ENCODE measurements at regions not wholly inside any gene's neighbourhood (a gene's known extent, or its start where the extent isn't known, plus 50 kb on each side); places are given as distances from the start of the nearest gene placed in this dataset.

GRCh38 chr17:33377837-33378595, 84.9 kb upstream of the ASIC2 start:
- 82% methylated on average over 3 of the region's 3 CpGs for WGBS
- no peaks in the 10 kb centered on the region for H3K36me3 ChIP-seq (ENCODE audit: insufficient read depth, low read length)
- H3K27me3 ChIP-seq (ENCODE audit: insufficient read depth, low read length) = no peaks in the 10 kb centered on the region
- no peak overlapping the region for H3K4me3 ChIP-seq (ENCODE audit: low read length)
- H3K4me1 ChIP-seq (ENCODE audit: insufficient read depth, low read length) = peaks cover 11% of the 10 kb centered on the region
- no peaks in the 10 kb centered on the region for H3K9me3 ChIP-seq (ENCODE audit: insufficient read depth, low read depth, low read length)
- no peak overlapping the region for H3K27ac ChIP-seq (ENCODE audit: low read depth, low read length)
- H3K9ac ChIP-seq (ENCODE audit: low read depth, low read length) = no peak overlapping the region

GRCh38 chr17:33381201-33381600, 88.1 kb upstream of the ASIC2 start:
- H3K36me3 ChIP-seq (ENCODE audit: insufficient read depth, low read length) = no peaks in the 10 kb centered on the region
- no peaks in the 10 kb centered on the region for H3K9me3 ChIP-seq (ENCODE audit: insufficient read depth, low read depth, low read length)
- no peaks in the 10 kb centered on the region for H3K27me3 ChIP-seq (ENCODE audit: insufficient read depth, low read length)
- H3K9ac ChIP-seq (ENCODE audit: low read depth, low read length) = no peak overlapping the region
- H3K4me1 ChIP-seq (ENCODE audit: insufficient read depth, low read length) = peaks cover 11% of the 10 kb centered on the region
- no peak overlapping the region for H3K4me3 ChIP-seq (ENCODE audit: low read length)
- no peak overlapping the region for H3K27ac ChIP-seq (ENCODE audit: low read depth, low read length)
- 52% methylated on average over 6 of the region's 6 CpGs for WGBS

- 89% methylated on average over 3 of the region's 3 CpGs for WGBS
- H3K4me1 ChIP-seq (ENCODE audit: insufficient read depth, low read length) = peaks cover 14% of the 10 kb centered on the region
- no peak overlapping the region for H3K9ac ChIP-seq (ENCODE audit: low read depth, low read length)
Measured at GRCh38 chr17:33383488-33384023, 90.5 kb upstream of the ASIC2 start.

GRCh38 chr17:33385133-33385532, 92.0 kb upstream of the ASIC2 start:
- WGBS = 82% methylated on average over 4 of the region's 4 CpGs
- no peaks in the 10 kb centered on the region for H3K27me3 ChIP-seq (ENCODE audit: insufficient read depth, low read length)
- no peaks in the 10 kb centered on the region for H3K9me3 ChIP-seq (ENCODE audit: insufficient read depth, low read depth, low read length)
- H3K36me3 ChIP-seq (ENCODE audit: insufficient read depth, low read length) = no peaks in the 10 kb centered on the region
- H3K9ac ChIP-seq (ENCODE audit: low read depth, low read length) = no peak overlapping the region
- no peak overlapping the region for H3K27ac ChIP-seq (ENCODE audit: low read depth, low read length)
- no peak overlapping the region for H3K4me3 ChIP-seq (ENCODE audit: low read length)
- H3K4me1 ChIP-seq (ENCODE audit: insufficient read depth, low read length) = peaks cover 14% of the 10 kb centered on the region

More at GRCh38 chr17:33383488-33384023, 90.5 kb upstream of the ASIC2 start:
- H3K36me3 ChIP-seq (ENCODE audit: insufficient read depth, low read length) = no peaks in the 10 kb centered on the region
- H3K4me3 ChIP-seq (ENCODE audit: low read length) = no peak overlapping the region
- no peak overlapping the region for H3K27ac ChIP-seq (ENCODE audit: low read depth, low read length)
- no peaks in the 10 kb centered on the region for H3K27me3 ChIP-seq (ENCODE audit: insufficient read depth, low read length)
- no peaks in the 10 kb centered on the region for H3K9me3 ChIP-seq (ENCODE audit: insufficient read depth, low read depth, low read length)

- peaks cover 8% of the 10 kb centered on the region for H3K4me1 ChIP-seq (ENCODE audit: insufficient read depth, low read length)
- H3K36me3 ChIP-seq (ENCODE audit: insufficient read depth, low read length) = no peaks in the 10 kb centered on the region
- 93% methylated on average over 3 of the region's 3 CpGs for WGBS
- no peak overlapping the region for H3K27ac ChIP-seq (ENCODE audit: low read depth, low read length)
- H3K4me3 ChIP-seq (ENCODE audit: low read length) = no peak overlapping the region
- H3K27me3 ChIP-seq (ENCODE audit: insufficient read depth, low read length) = no peaks in the 10 kb centered on the region
- no peaks in the 10 kb centered on the region for H3K9me3 ChIP-seq (ENCODE audit: insufficient read depth, low read depth, low read length)
- no peak overlapping the region for H3K9ac ChIP-seq (ENCODE audit: low read depth, low read length)
Measured at GRCh38 chr17:33385713-33386112, 92.6 kb upstream of the ASIC2 start.

- Histone ChIP-seq H3K9me3 (ENCODE audit: insufficient read depth, low read depth, low read length) (no peaks in the 10 kb centered on the region), H3K4me3 (ENCODE audit: low read length) (no peak overlapping the region), H3K27me3 (ENCODE audit: insufficient read depth, low read length) (no peaks in the 10 kb centered on the region), H3K36me3 (ENCODE audit: insufficient read depth, low read length) (no peaks in the 10 kb centered on the region), H3K9ac (ENCODE audit: low read depth, low read length) (no peak overlapping the region), H3K4me1 (ENCODE audit: insufficient read depth, low read length) (peaks cover 4% of the 10 kb centered on the region; the same call in 1 of the 2 replicates), H3K27ac (ENCODE audit: low read depth, low read length) (no peak overlapping the region)
- WGBS = 95% methylated on average over 6 of the region's 7 CpGs
Measured at GRCh38 chr17:33387406-33387805, 94.3 kb upstream of the ASIC2 start.

- 88% methylated on average over 4 of the region's 4 CpGs for WGBS
- Histone ChIP-seq H3K27ac (ENCODE audit: low read depth, low read length) (no peak overlapping the region), H3K4me1 (ENCODE audit: insufficient read depth, low read length) (peaks cover 4% of the 10 kb centered on the region; the same call in 1 of the 2 replicates), H3K36me3 (ENCODE audit: insufficient read depth, low read length) (no peaks in the 10 kb centered on the region), H3K9me3 (ENCODE audit: insufficient read depth, low read depth, low read length) (no peaks in the 10 kb centered on the region), H3K27me3 (ENCODE audit: insufficient read depth, low read length) (no peaks in the 10 kb centered on the region), H3K9ac (ENCODE audit: low read depth, low read length) (no peak overlapping the region), H3K4me3 (ENCODE audit: low read length) (no peak overlapping the region)
Measured at GRCh38 chr17:33389504-33390135, 96.5 kb upstream of the ASIC2 start.

GRCh38 chr17:33390479-33391176, 97.5 kb upstream of the ASIC2 start:
- WGBS = 90% methylated on average over 6 of the region's 6 CpGs

GRCh38 chr17:33396818-33397217, 103.7 kb upstream of the ASIC2 start:
- Histone ChIP-seq H3K27me3 (ENCODE audit: insufficient read depth, low read length) (no peaks in the 10 kb centered on the region), H3K9ac (ENCODE audit: low read depth, low read length) (no peak overlapping the region), H3K4me3 (ENCODE audit: low read length) (no peak overlapping the region), H3K27ac (ENCODE audit: low read depth, low read length) (no peak overlapping the region), H3K4me1 (ENCODE audit: insufficient read depth, low read length) (no peaks in the 10 kb centered on the region), H3K36me3 (ENCODE audit: insufficient read depth, low read length) (no peaks in the 10 kb centered on the region), H3K9me3 (ENCODE audit: insufficient read depth, low read depth, low read length) (no peaks in the 10 kb centered on the region)
- WGBS = 45% methylated on average over 2 of the region's 3 CpGs

More at GRCh38 chr17:33390479-33391176, 97.5 kb upstream of the ASIC2 start:
- no peaks in the 10 kb centered on the region for H3K36me3 ChIP-seq (ENCODE audit: insufficient read depth, low read length)
- H3K4me3 ChIP-seq (ENCODE audit: low read length) = no peak overlapping the region
- no peak overlapping the region for H3K27ac ChIP-seq (ENCODE audit: low read depth, low read length)
- H3K9me3 ChIP-seq (ENCODE audit: insufficient read depth, low read depth, low read length) = no peaks in the 10 kb centered on the region
- no peak overlapping the region for H3K9ac ChIP-seq (ENCODE audit: low read depth, low read length)
- H3K27me3 ChIP-seq (ENCODE audit: insufficient read depth, low read length) = no peaks in the 10 kb centered on the region
- peaks cover 4% of the 10 kb centered on the region; the same call in 1 of the 2 replicates for H3K4me1 ChIP-seq (ENCODE audit: insufficient read depth, low read length)

GRCh38 chr17:33398386-33398785, 105.3 kb upstream of the ASIC2 start:
- Histone ChIP-seq H3K27me3 (ENCODE audit: insufficient read depth, low read length) (no peaks in the 10 kb centered on the region), H3K4me1 (ENCODE audit: insufficient read depth, low read length) (no peaks in the 10 kb centered on the region), H3K9me3 (ENCODE audit: insufficient read depth, low read depth, low read length) (no peaks in the 10 kb centered on the region), H3K9ac (ENCODE audit: low read depth, low read length) (no peak overlapping the region), H3K27ac (ENCODE audit: low read depth, low read length) (no peak overlapping the region), H3K4me3 (ENCODE audit: low read length) (no peak overlapping the region), H3K36me3 (ENCODE audit: insufficient read depth, low read length) (no peaks in the 10 kb centered on the region)
- WGBS = 94% methylated on average over 1 of the region's 1 CpG

GRCh38 chr17:33401249-33401648, 108.2 kb upstream of the ASIC2 start:
- WGBS = 81% methylated on average over 2 of the region's 2 CpGs

More at GRCh38 chr17:33401249-33401648, 108.2 kb upstream of the ASIC2 start:
- no peak overlapping the region for H3K4me3 ChIP-seq (ENCODE audit: low read length)
- no peak overlapping the region for H3K27ac ChIP-seq (ENCODE audit: low read depth, low read length)
- H3K36me3 ChIP-seq (ENCODE audit: insufficient read depth, low read length) = no peaks in the 10 kb centered on the region
- H3K4me1 ChIP-seq (ENCODE audit: insufficient read depth, low read length) = peaks cover 4% of the 10 kb centered on the region; the same call in 1 of the 2 replicates
- no peak overlapping the region for H3K9ac ChIP-seq (ENCODE audit: low read depth, low read length)
- no peaks in the 10 kb centered on the region for H3K27me3 ChIP-seq (ENCODE audit: insufficient read depth, low read length)
- no peaks in the 10 kb centered on the region for H3K9me3 ChIP-seq (ENCODE audit: insufficient read depth, low read depth, low read length)
